HepG2 (cell line): ENCODE measurements at regions not wholly inside any gene's neighbourhood (a gene's known extent, or its start where the extent isn't known, plus 50 kb on each side); places are given as distances from the start of the nearest gene placed in this dataset.

ENCODE experiments used
- NR2C2 ChIP-seq: sonication (generic); formaldehyde crosslinking; IDR thresholded peaks from 2 replicates; pipeline ENCODE4 v1.4.0; 2020; ENCODE audit warnings: missing genetic modification reagents, mild to moderate bottlenecking, moderate library complexity, borderline replicate concordance
- ZBTB7A ChIP-seq: sonication (generic); formaldehyde crosslinking; IDR thresholded peaks from 2 replicates; pipeline ENCODE4 v1.8.0; 2022; ENCODE audit warnings: mild to moderate bottlenecking, missing genetic modification reagents
- ZNF292 ChIP-seq: sonication (generic); formaldehyde crosslinking; IDR thresholded peaks from 2 replicates; pipeline ENCODE4 v1.8.1; 2022; ENCODE audit warnings: mild to moderate bottlenecking, low read depth, missing genetic modification reagents, borderline replicate concordance
- ZNF30 ChIP-seq: sonication (generic); formaldehyde crosslinking; IDR thresholded peaks from 2 replicates; pipeline ENCODE4 v1.5.0; 2020; ENCODE audit warnings: mild to moderate bottlenecking, missing genetic modification reagents
- ZNF407 ChIP-seq: sonication (generic); formaldehyde crosslinking; IDR thresholded peaks from one replicate; pipeline ENCODE4 v1.5.1; 2020; ENCODE audit warnings: mild to moderate bottlenecking, missing genetic modification reagents; ENCODE audit errors: not compliant biosample characterization
- ZNF615 ChIP-seq: sonication (generic); formaldehyde crosslinking; IDR thresholded peaks from 2 replicates; pipeline ENCODE4 v1.5.0; 2020; ENCODE audit warnings: mild to moderate bottlenecking, missing genetic modification reagents, borderline replicate concordance

GRCh38 chr2:43004879-43005244 lies 212.5 kb upstream of the HAAO start (continued):
- no peak for TF ChIP-seq ZNF407 (CRISPR knock-in tag)
- 0 out of 2 replicates have a peak, but pooled peaks have one; percentile 2 for TF ChIP-seq NR2C2 (CRISPR knock-in tag)
- TF ChIP-seq ZNF30 (CRISPR knock-in tag): no peak
- TF ChIP-seq ZNF292 (CRISPR knock-in tag): no peak
- no peak for TF ChIP-seq ZBTB7A
- TF ChIP-seq ZNF615 (CRISPR knock-in tag): no peak
